ENCODE measurements at regions not wholly inside any gene's neighbourhood (a gene's known extent, or its start where the extent isn't known, plus 50 kb on each side); places are given as distances from the start of the nearest gene placed in this dataset.
"Not testable (repeated sequence)": the region's sequence is repeated elsewhere in the genome, so short reads cannot be mapped to it uniquely, and the experiment has no call there.

GRCh38 chr13:109269381-109269780 lies 517.0 kb downstream of the IRS2 start:
- not testable (repeated sequence) for DNase-seq

- not testable (repeated sequence) for DNase-seq
Measured at GRCh38 chr13:109268492-109268891, 517.9 kb downstream of the IRS2 start.

- not testable (repeated sequence) for DNase-seq
Measured at GRCh38 chr13:109267400-109267799, 519.0 kb downstream of the IRS2 start.

- not testable (repeated sequence) for DNase-seq
Measured at GRCh38 chr13:109265438-109265742, 521.0 kb downstream of the IRS2 start.

- DNase-seq, result not testable (repeated sequence)
Measured at GRCh38 chr13:109264603-109265437, 521.6 kb downstream of the IRS2 start.

GRCh38 chr13:109257761-109258157 lies 528.6 kb downstream of the IRS2 start:
- DNase-seq, result not testable (repeated sequence)
